HG02642 (cell line): ENCODE measurements at regions not wholly inside any gene's neighbourhood (a gene's known extent, or its start where the extent isn't known, plus 50 kb on each side); places are given as distances from the start of the nearest gene placed in this dataset.

ENCODE experiments used
- ATAC-seq: cut with Tn5 transposase; IDR thresholded peaks from one replicate; pipeline ENCODE4 v1.9.1; 2021; ENCODE audit warnings: mild to moderate bottlenecking; ENCODE audit not compliant: unreplicated experiment, poor library complexity

GRCh38 chr6:164210323-164210722 is 795.8 kb downstream of the QKI start:
- no peak for ATAC-seq

GRCh38 chr6:164208371-164208770 is 793.9 kb downstream of the QKI start:
- ATAC-seq, result no peak

GRCh38 chr6:164206807-164207423 is 792.4 kb downstream of the QKI start:
- ATAC-seq, result no peak

- no peak for ATAC-seq
Observed at GRCh38 chr6:164200071-164200470, 785.6 kb downstream of the QKI start.

- ATAC-seq, result no peak
Observed at GRCh38 chr6:164195942-164196281, 781.4 kb downstream of the QKI start.

- no peak for ATAC-seq
Observed at GRCh38 chr6:164195278-164195941, 780.9 kb downstream of the QKI start.

- no peak for ATAC-seq
Observed at GRCh38 chr6:164188861-164189260, 774.3 kb downstream of the QKI start.

GRCh38 chr6:164185471-164185871 is 771.0 kb downstream of the QKI start:
- no peak for ATAC-seq

- no peak for ATAC-seq
Observed at GRCh38 chr6:164184410-164184809, 769.9 kb downstream of the QKI start.

GRCh38 chr6:164183556-164184123 is 769.1 kb downstream of the QKI start:
- ATAC-seq, result no peak

GRCh38 chr6:164178679-164179332 is 764.3 kb downstream of the QKI start:
- no peak for ATAC-seq

GRCh38 chr6:164169355-164169754 is 754.8 kb downstream of the QKI start:
- no peak for ATAC-seq

GRCh38 chr6:164168595-164168994 is 754.1 kb downstream of the QKI start:
- ATAC-seq, result no peak

- ATAC-seq, result no peak
Observed at GRCh38 chr6:164167873-164168405, 753.4 kb downstream of the QKI start.

GRCh38 chr6:164166996-164167395 is 752.5 kb downstream of the QKI start:
- no peak for ATAC-seq

- ATAC-seq, result no peak
Observed at GRCh38 chr6:164166515-164166914, 752.0 kb downstream of the QKI start.

GRCh38 chr6:164164876-164165275 is 750.4 kb downstream of the QKI start:
- ATAC-seq, result no peak

- ATAC-seq, result no peak
Observed at GRCh38 chr6:164163239-164163638, 748.7 kb downstream of the QKI start.

- ATAC-seq, result no peak
Observed at GRCh38 chr6:164159061-164159460, 744.5 kb downstream of the QKI start.

- ATAC-seq, result no peak
Observed at GRCh38 chr6:164154588-164154987, 740.1 kb downstream of the QKI start.

- ATAC-seq, result no peak
Observed at GRCh38 chr6:164152611-164153010, 738.1 kb downstream of the QKI start.
